Ovary (tissue), 3 donors: ENCODE measurements at regions not wholly inside any gene's neighbourhood (a gene's known extent, or its start where the extent isn't known, plus 50 kb on each side); places are given as distances from the start of the nearest gene placed in this dataset.

Experiments used
- CTCF ChIP-seq, 3 donors: fragments of 450-650 bp in 2 of 3; fragments of 200-600 bp in 1 of 3; IDR thresholded peaks; one replicate each; pipeline versions ENCODE4 v1.5.1 to v1.8.0; 2016 to 2022; ENCODE audit warnings: antibody characterized with exemption in 3 of 3, mild to moderate bottlenecking in 1 of 3
- EP300 ChIP-seq: sonication (generic); formaldehyde crosslinking; IDR thresholded peaks from one replicate; pipeline ENCODE4 v1.6.1; 2017; ENCODE audit warnings: antibody characterized with exemption
- donor health status: DM: no; HTN: no; CAD: no.

DNA sequence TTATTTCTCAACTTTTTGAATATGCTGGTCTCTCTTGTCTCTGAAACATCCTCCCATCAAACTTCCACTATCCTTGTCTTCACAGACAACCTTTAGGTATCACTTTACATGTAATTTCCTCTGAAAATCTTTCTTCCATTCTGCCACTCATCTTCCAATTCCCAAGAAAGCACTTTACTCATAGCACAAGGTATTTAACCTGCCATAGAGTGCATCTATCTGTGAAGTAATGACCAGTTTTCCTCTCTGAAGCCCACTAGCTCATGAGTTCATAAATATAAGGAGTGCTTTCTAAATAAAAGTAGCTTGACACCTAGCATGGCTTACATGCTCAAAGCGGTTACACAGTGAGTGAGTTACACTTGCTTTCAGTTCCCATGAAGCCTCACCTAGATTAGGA, 160.7 kb upstream of the CMC1 start:
- TF ChIP-seq CTCF (IDR thresholded peaks at IDR 0.05) (no peak), EP300 (no peak)
